NCI-H2227 (cell line): ENCODE measurements at regions not wholly inside any gene's neighbourhood (a gene's known extent, or its start where the extent isn't known, plus 50 kb on each side); places are given as distances from the start of the nearest gene placed in this dataset.

ENCODE experiments used
- DNase-seq: peaks from one replicate; lab custom pipeline; 2025; ENCODE audit not compliant: unreplicated experiment; lab: John Stamatoyannopoulos, UW

GRCh38 chrX:19172741-19173140, 50.5 kb upstream of the ADGRG2 start:
- DNase-seq, result no peak

GRCh38 chrX:19174401-19175025, 52.2 kb upstream of the ADGRG2 start:
- DNase-seq, result no peak

GRCh38 chrX:19176901-19177630, 54.8 kb upstream of the ADGRG2 start:
- DNase-seq, result no peak

- DNase-seq, result no peak
Measured at GRCh38 chrX:19177721-19178120, 55.5 kb upstream of the ADGRG2 start.

- DNase-seq, result no peak
Measured at GRCh38 chrX:19178402-19178801, 56.1 kb upstream of the ADGRG2 start.

- no peak for DNase-seq
Measured at GRCh38 chrX:19179389-19179788, 57.1 kb upstream of the ADGRG2 start.

- DNase-seq, result no peak
Measured at GRCh38 chrX:19181345-19181744, 59.1 kb upstream of the ADGRG2 start.

- DNase-seq, result no peak
Measured at GRCh38 chrX:19182785-19183184, 60.5 kb upstream of the ADGRG2 start.

- DNase-seq, result no peak
Measured at GRCh38 chrX:19183761-19184477, 61.7 kb upstream of the ADGRG2 start.

GRCh38 chrX:19188566-19188965, 66.3 kb upstream of the ADGRG2 start:
- no peak for DNase-seq

GRCh38 chrX:19190902-19191301, 68.6 kb upstream of the ADGRG2 start:
- no peak for DNase-seq

GRCh38 chrX:19193565-19193964, 71.3 kb upstream of the ADGRG2 start:
- DNase-seq, result no peak

GRCh38 chrX:19194285-19195242, 72.3 kb upstream of the ADGRG2 start:
- DNase-seq, result no peak

- DNase-seq, result no peak
Measured at GRCh38 chrX:19195243-19195610, 73.0 kb upstream of the ADGRG2 start.

GRCh38 chrX:19198473-19198872, 76.2 kb upstream of the ADGRG2 start:
- no peak for DNase-seq

GRCh38 chrX:19202171-19202570, 79.9 kb upstream of the ADGRG2 start:
- no peak for DNase-seq

- no peak for DNase-seq
Measured at GRCh38 chrX:19204636-19205035, 82.4 kb upstream of the ADGRG2 start.

GRCh38 chrX:19212037-19212436, 89.8 kb upstream of the ADGRG2 start:
- no peak for DNase-seq

GRCh38 chrX:19213610-19214152, 91.4 kb upstream of the ADGRG2 start:
- DNase-seq, result no peak

- DNase-seq, result no peak
Measured at GRCh38 chrX:19214311-19214710, 92.0 kb upstream of the ADGRG2 start.

- DNase-seq, result peak; percentile 12
Measured at GRCh38 chrX:19225909-19226308, 103.6 kb upstream of the ADGRG2 start.
